ENCODE measurements at regions not wholly inside any gene's neighbourhood (a gene's known extent, or its start where the extent isn't known, plus 50 kb on each side); places are given as distances from the start of the nearest gene placed in this dataset.

- TF ChIP-seq JUND (IDR thresholded peaks at IDR 0.05) (no peak), CTCF (IDR thresholded peaks at IDR 0.05; ENCODE audit: low read depth, low read length, missing input control) (no peak), ATF3 (IDR thresholded peaks at IDR 0.05) (no peak), MAX (IDR thresholded peaks at IDR 0.05) (no peak), TAF1 (conservative IDR thresholded peaks at IDR 0.05) (no peak), RAD21 (IDR thresholded peaks at IDR 0.05) (no peak), RXRA (IDR thresholded peaks at IDR 0.05) (no peak), ZBTB33 (IDR thresholded peaks at IDR 0.05) (no peak), GABPA (IDR thresholded peaks at IDR 0.05 in 1 of 2, conservative IDR thresholded peaks at IDR 0.05 in 1 of 2) (no peak)
Measured at GRCh38 chr13:64817691-64818090, 2412.4 kb downstream of the PCDH9 start.

Measured in liver (tissue), 3 donors.